GM12878 (cell line): ENCODE measurements at regions not wholly inside any gene's neighbourhood (a gene's known extent, or its start where the extent isn't known, plus 50 kb on each side); places are given as distances from the start of the nearest gene placed in this dataset.

Experiments
- ASH2L ChIP-seq: fragments of 300-600, 200-600 bp; sonication (generic); IDR thresholded peaks from 2 replicates; pipeline ENCODE4 v1.6.1; 2017; ENCODE audit warnings: low read depth, mild to moderate bottlenecking, borderline replicate concordance
- CUX1 ChIP-seq: IDR thresholded peaks from 2 replicates; pipeline ENCODE4 v1.6.1; 2012; ENCODE audit warnings: improper control_type of control experiment, low read depth, low read length; ENCODE audit not compliant: insufficient replicate concordance
- IKZF1 ChIP-seq: fragments of 450-650 bp; conservative IDR thresholded peaks from 2 replicates; pipeline ENCODE4 v1.6.1; 2017; ENCODE audit warnings: antibody characterized with exemption, mild to moderate bottlenecking
- MXI1 ChIP-seq: fragments of 150-350 bp; IDR thresholded peaks from 2 replicates; pipeline ENCODE4 v1.6.1; 2011; ENCODE audit warnings: low read depth, mild to moderate bottlenecking, inconsistent platforms, low read length, improper control_type of control experiment
- TARDBP ChIP-seq: IDR thresholded peaks from 2 replicates; pipeline ENCODE4 v1.6.1; 2016; ENCODE audit warnings: borderline replicate concordance
- ZNF687 ChIP-seq: fragments of 450-650 bp; IDR thresholded peaks from 2 replicates; pipeline ENCODE4 v1.6.1; 2017; ENCODE audit warnings: mild to moderate bottlenecking, moderate library complexity

GRCh38 chr1:222087221-222087920 is 345.5 kb upstream of the DUSP10 start (continued):
- TF ChIP-seq ZNF687: no peak
- TF ChIP-seq IKZF1: no peak
- TF ChIP-seq TARDBP: no peak
- TF ChIP-seq MXI1: no peak
- TF ChIP-seq CUX1: no peak
- no peak for TF ChIP-seq ASH2L
